HS-27A (cell line): ENCODE measurements at regions not wholly inside any gene's neighbourhood (a gene's known extent, or its start where the extent isn't known, plus 50 kb on each side); places are given as distances from the start of the nearest gene placed in this dataset.
"Not testable (repeated sequence)": the region's sequence is repeated elsewhere in the genome, so short reads cannot be mapped to it uniquely, and the experiment has no call there.

Experiments
- DNase-seq: peaks from one replicate; pipeline ENCODE4 v3.0.0-alpha.2; 2012; ENCODE audit warnings: low read depth, missing footprints

- not testable (repeated sequence) for DNase-seq
Measured at GRCh38 chr4:3932734-3933133, 166.5 kb downstream of the ADRA2C start.

GRCh38 chr4:3935406-3935805 is 169.2 kb downstream of the ADRA2C start:
- not testable (repeated sequence) for DNase-seq

GRCh38 chr4:3936184-3936583 is 170.0 kb downstream of the ADRA2C start:
- no peak for DNase-seq

- DNase-seq: not testable (repeated sequence)
Measured at GRCh38 chr4:3937849-3938562, 171.8 kb downstream of the ADRA2C start.

- DNase-seq: not testable (repeated sequence)
Measured at GRCh38 chr4:3938676-3939075, 172.5 kb downstream of the ADRA2C start.

- DNase-seq: not testable (repeated sequence)
Measured at GRCh38 chr4:3939954-3940591, 173.9 kb downstream of the ADRA2C start.

- not testable (repeated sequence) for DNase-seq
Measured at GRCh38 chr4:3941735-3942522, 175.7 kb downstream of the ADRA2C start.

- DNase-seq: not testable (repeated sequence)
Measured at GRCh38 chr4:3942569-3942971, 176.4 kb downstream of the ADRA2C start.

GRCh38 chr4:3943051-3943450 is 176.9 kb downstream of the ADRA2C start:
- not testable (repeated sequence) for DNase-seq

GRCh38 chr4:3945511-3946290 is 179.5 kb downstream of the ADRA2C start:
- no peak for DNase-seq

- not testable (repeated sequence) for DNase-seq
Measured at GRCh38 chr4:3946553-3946952, 180.4 kb downstream of the ADRA2C start.

- DNase-seq: not testable (repeated sequence)
Measured at GRCh38 chr4:3947761-3948160, 181.6 kb downstream of the ADRA2C start.

GRCh38 chr4:3948210-3948609 is 182.0 kb downstream of the ADRA2C start:
- DNase-seq: peak; percentile 62

GRCh38 chr4:3949916-3950315 is 183.7 kb downstream of the ADRA2C start:
- DNase-seq: not testable (repeated sequence)

- not testable (repeated sequence) for DNase-seq
Measured at GRCh38 chr4:3952443-3953139, 186.4 kb downstream of the ADRA2C start.

- DNase-seq: not testable (repeated sequence)
Measured at GRCh38 chr4:3953140-3953489, 186.9 kb downstream of the ADRA2C start.

- peak; percentile 76 for DNase-seq
Measured at GRCh38 chr4:3954540-3955320, 188.5 kb downstream of the ADRA2C start.

GRCh38 chr4:3955321-3956164 is 189.4 kb downstream of the ADRA2C start:
- peak; percentile 91 for DNase-seq

GRCh38 chr4:3956165-3956867 is 190.1 kb downstream of the ADRA2C start:
- not testable (repeated sequence) for DNase-seq
